Stimulated activated CD4-positive, alpha-beta T cell treated with anti-CD3 and anti-CD28 coated beads, Interleukin-4, amount 100 ng/mL, for 24 hours (primary cell): ENCODE measurements at regions not wholly inside any gene's neighbourhood (a gene's known extent, or its start where the extent isn't known, plus 50 kb on each side); places are given as distances from the start of the nearest gene placed in this dataset.

Experiments
- DNase-seq: peaks from one replicate; pipeline ENCODE4 v3.0.0-alpha.2; 2020

DNA sequence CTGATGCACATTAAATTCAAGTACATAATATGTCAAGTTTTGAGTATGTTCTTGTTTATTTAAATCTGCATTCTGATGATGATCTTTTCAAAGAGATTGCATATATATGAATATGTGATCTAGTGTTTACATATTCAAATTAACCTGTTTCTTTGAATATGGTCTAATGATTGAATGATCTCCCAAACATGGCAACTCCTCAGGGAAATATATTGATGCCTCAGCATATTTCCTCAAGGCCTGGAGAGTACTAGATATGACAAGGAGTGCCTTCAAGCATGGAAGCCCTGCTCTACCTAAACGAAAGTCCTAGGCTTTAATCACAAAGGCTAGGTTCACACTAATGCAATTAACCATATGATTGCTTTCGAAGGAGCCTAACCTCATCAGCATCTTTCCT is 532.8 kb downstream of the ZIC1 start:
- no peak for DNase-seq

DNA sequence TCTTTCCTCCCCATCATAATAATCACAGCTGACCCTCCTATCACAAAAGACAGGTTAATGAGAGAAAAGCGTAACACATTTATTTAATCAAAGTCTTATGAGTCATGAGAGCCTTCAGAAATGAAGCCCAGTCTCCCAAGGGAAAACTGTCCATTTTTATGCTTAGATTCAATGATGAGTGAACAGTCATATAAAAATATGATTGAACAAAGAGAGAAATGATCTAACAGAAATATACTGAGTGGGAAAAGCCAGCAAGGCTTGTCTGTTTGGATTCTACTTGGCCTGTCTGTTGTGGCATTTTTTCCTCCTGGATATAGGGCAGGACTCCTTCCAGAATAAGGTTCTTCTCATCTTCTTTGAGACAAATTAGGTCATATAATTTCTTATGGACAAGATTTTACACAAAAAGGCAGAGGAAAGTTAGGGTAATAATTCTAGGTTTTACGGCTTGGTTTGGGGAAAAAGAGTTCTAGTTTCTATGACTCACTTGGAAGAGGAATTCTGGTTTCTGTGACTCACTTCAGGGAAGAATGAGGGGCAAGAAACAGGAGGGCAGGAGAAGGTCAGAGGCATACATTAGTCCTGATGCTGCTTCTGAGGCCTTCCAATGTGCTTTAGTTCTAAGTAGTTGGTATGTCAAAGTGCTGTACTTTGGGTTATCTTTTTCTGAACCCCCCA is 534.2 kb downstream of the ZIC1 start:
- no peak for DNase-seq

DNA sequence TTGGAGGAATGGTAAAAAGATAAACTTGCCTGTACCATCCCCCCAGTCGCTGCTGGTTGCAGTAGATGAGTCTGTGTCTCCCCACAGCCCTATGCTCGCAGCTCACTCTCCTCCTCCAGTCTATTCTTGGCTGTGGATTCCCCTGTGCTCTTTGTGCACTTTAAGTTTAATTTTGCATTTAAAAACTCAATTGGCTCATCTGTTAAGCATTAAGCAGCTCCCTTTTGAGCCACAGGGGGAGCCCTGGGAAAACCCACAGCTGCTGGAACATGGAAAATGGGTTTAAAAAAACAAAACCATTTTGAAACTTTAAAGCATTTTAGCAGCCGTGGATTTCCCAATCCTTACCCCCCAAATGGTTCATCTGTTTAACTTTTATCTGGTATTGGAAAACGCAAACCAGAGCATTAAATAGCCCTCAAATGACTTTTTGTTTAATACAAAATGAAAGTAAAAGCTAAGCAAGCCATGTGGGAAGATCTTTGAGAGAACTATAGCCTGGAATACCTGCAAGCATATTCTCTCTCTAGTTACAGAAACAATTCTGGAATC is 536.9 kb downstream of the ZIC1 start:
- no peak for DNase-seq

DNA sequence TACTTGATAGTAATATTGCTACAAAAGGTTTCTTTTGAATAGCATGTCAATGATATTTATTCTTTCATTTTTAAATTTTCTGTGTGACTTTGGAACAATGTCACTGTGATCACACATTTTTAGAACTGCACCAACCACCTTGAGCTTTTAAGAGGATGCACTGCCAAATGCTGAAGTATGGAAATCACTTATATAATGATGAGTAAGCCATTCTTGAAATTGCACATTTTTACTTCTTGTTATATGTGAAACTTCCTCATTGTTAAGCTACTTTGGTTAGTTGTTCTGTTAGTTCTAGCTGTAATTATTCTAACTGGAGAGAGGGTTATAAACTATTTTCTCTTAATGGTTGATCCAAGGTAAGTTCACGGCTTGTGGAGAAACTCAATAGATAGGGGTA is 547.5 kb downstream of the ZIC1 start:
- no peak for DNase-seq

DNA sequence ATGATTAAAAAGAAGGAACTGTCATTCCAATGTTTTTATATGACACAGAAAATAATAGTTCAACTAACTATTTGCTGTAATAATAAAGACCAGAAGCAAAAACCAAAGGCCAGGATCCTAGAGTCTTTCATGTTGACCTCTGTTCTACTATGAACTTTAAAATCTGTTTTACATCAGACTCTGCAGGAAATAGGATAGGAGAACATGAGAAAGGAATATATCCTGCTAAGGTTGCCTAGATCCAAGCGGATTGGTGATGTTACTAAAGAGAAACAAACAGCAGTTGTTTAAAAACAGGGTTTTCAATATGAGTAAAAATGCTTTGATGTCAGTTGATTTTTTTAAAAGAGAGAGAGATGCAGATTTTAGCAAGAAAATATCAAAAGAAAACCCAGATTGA is 549.6 kb downstream of the ZIC1 start:
- no peak for DNase-seq

DNA sequence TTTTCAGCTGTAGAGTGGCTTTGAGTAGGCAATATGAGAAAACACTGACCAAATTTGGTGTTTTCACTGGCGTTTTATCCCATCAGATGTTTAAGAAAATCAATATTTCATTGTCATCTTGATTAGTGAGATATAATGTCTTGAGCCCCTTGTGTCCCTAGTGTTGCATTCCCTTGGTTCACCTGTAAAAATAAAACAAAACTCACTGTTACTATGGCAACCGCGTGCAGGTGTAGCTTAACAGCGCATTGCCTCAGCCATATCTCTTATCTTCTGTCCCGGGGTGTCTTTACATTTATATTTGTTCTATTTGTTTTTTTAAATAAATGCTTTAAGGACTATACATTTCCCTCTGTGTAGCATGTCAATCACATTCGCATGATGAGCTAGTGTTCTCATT is 551.6 kb downstream of the ZIC1 start:
- no peak for DNase-seq

DNA sequence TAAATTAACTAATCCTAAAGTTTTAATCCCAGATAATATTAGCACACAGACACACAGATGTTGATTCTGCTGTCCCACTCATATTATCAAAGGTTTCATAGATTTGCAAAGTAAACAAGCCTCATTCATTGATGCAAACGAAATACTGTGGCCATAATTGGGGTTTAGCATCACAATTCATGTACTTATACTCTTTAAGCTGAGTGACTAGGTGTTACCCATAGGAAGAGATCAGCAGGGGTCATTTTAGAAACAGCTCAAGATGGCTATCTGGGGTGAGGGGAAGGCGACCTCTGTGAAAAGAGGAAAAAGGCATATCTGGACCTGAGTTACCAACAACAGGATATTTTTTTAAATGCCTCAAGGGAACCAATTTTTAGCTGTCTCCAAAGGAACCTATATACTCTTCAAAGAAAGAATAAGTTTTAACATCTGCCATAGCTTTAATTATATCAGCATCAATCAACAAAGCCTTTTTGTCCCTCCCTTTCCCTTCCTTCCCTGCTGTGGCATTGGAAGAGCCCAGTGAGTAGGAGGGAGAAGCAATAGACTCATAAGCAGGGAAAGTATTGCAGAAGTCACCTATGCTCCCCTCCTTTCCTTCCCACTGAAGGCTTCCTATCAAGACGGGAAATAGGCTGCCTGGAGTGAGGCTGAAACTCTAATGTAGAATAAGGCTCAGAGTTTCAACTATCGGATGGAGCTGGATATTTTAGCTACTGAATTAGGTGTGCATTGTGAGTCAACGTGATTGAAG is 553.4 kb downstream of the ZIC1 start:
- no peak for DNase-seq

DNA sequence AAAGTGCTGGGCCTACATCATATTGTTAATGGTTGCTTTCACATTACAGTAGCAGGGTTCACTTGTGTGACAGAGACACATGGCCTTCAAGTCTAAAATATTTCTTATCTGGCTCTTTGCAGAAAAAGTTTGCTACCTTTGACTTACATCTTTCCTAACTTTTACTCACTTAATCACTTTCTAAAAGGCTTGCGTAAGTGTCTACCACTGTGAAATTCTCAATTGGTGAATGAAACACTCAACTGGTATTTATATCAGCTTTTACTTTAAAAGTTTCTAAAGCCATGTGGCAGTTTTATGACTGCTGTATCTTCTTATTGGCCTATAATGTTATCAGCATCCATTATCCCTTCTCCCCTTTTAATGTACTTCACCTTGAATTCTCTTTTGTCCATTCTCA is 554.5 kb downstream of the ZIC1 start:
- DNase-seq = no peak

DNA sequence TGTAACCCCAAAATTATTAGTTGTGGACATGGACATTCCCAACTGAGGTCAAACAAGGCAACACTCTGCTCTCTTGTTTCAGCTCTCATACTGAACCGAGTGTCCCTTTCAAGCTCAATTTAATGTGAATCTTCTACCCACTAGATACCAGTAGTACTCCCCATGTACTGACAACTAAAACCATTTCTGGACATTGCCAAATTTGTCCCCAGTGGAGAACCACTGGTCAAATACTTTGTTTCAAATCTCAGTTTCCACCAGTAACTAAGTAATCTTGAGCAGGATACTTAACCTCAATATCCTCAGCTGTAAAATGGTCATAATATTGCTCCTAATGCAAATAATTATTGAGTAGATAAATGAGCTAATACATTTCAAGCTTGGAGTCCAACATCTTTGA is 566.0 kb downstream of the ZIC1 start:
- no peak for DNase-seq

DNA sequence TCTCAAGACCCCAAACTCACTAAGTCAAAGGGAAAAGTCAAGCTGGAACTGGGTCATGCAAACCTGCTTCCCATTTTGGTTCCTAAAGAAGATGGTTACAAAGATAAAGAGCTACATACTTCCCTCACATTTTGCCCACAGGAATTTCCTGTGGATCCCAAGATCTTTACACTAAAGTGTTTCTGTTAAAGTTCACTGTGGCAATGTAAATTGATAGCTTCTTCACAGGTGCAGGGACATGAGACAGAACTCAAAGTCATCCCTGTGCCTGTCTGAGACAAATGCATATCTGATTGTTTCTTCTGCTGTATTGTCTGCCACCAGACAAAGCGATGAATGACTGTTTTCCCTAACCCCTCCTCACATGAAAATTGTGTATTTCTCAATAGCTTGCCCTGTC is 567.8 kb downstream of the ZIC1 start:
- DNase-seq = no peak

DNA sequence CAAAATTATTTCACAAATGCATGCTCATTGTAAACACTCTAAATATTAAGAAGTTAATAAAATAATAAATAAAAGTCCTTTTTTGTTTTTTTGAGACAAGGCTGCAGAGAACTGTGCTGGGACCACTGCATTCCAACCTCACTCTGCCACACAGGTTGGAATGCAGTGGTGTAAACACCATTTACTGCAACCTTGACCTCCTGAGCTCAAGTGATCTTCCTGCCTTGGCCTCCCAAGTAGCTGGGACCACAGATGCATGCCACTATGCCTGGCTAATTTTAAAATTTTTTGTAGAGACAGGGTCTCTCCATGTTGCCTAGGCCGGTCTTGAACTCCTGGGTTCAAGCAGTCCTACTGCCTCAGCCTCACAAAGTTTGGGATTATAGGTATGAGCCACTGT is 578.4 kb downstream of the ZIC1 start:
- no peak for DNase-seq

DNA sequence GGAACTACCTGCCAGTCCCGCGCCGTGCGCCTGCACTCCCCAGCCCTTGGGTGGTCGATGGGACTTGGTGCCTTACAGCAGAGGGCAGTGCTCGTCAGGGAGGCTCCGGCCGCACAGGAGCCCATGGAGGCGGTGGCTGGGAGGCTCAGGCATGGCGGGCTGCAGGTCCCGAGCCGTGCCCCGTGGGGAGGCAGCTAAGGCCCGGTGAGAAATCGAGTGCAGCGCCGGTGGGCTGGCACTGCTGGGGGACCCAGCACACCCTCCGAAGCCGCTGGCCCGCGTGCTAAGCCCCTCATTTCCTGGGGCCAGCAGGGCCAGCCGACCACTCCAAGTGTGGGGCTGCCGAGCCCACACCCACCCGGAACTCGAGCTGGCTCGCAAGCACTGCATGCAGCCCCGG is 580.2 kb downstream of the ZIC1 start:
- no peak for DNase-seq

DNA sequence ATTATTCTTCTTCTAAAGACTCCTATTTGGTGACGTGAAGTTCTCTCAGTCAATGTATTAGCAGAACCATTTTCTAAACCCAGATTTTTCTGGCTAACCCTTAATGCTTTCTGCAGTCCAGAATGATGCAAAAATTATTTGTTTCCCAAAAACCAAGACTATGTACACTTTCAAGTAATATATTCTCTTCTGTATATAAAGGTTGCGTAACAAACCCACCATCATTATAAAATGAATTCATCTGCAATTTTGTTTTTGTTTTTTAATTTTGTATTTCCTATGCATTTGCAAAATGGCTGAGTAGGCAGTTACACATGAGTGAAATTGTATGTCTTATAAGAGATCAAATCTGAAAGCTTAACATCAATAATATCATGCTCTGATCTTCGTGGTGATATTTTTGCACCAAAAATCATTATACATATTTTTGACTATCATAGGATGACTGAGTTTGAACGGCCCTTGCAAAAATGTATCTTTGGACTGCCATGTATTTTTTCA is 593.6 kb downstream of the ZIC1 start:
- no peak for DNase-seq

DNA sequence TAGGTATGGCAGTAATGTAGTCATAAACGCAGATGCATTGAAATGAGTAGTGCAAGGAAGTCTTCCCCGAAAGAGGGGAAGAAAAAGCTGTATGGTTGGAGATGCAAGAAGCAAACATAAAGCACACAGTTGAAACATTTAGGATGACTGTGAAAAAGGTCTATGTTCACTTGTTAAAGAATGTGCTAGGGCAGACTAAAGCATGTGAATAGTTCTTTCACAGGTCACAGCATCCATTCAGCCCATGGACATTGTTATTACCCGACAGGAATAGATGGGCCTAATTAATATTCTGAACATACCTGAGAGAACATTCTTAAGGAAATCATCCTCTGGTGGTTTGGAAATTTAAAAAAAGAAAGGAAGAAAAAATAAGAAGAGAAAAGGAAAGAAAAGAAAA is 595.2 kb downstream of the ZIC1 start:
- no peak for DNase-seq

DNA sequence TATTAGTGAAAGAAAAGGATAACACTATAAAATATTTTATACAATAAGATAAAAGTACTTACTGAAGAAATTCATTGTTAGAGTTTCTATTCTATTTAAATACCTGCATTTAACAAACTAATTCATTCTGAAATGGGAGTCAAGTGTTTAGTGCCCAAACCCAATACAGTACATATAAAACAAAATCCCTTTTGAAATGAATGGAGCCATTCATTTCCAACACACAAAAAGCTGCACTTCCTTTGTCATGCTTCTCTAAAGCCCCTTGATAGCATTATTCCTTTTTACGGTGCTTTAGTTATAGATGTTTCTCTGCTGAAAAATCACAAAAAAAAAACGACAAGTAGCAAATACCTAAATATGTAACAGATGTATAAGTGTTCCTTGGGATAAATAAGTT is 596.3 kb downstream of the ZIC1 start:
- DNase-seq = no peak

DNA sequence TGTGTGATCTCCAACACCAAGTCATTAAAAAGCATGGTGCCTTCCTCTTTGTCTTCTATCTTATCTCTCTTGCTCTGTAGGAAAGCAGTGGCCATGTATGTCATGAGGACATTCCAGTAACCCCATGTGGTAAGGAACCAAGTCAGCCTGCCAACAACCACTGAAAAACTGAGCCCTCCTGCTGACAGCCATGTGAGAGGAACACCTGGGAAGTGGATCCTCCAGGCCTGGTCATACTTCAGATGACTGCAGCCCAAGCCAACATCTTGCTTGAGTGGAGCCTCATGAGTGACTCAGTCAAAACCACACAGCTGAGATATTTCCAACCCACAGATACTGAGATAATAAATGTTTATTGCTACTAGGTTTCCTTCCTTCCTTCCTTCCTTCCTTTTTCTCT is 597.3 kb downstream of the ZIC1 start:
- DNase-seq = no peak

DNA sequence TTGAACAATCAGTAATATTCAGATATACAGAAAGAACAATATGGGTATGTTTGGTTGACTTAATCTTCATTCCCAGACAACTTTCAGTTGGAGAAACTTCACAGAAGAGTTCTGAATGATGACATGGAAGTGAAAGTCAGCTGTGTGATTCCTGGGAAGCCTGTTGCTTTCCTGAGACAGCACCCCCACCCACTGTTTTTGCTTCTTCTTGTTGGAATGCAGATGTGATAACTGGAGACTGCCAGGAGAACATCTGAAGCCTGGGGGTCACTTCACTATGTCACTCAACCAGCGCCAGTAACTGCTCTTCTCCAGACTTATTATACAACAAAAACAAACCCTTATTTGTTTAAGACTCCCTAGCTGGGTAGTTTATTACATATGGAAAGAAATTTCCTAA is 599.4 kb downstream of the ZIC1 start:
- DNase-seq = no peak

DNA sequence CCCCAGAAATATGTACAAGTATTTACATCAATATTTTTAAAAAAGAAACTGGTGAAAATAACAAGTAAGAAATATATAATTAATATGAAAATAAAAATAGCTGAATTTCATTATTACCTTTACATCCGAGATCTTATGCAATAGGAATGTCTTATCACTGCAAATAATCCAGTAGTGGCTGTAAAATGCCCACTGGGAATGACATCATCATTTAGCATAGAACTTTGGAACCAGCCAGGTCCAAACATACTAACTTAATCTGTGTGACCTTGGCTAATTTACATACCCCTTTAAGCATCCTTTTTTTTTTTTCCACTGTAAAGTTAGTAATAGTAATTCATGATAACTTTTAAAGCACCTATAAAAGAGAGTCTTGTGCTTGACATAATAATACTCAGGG is 611.7 kb downstream of the ZIC1 start:
- DNase-seq = no peak

DNA sequence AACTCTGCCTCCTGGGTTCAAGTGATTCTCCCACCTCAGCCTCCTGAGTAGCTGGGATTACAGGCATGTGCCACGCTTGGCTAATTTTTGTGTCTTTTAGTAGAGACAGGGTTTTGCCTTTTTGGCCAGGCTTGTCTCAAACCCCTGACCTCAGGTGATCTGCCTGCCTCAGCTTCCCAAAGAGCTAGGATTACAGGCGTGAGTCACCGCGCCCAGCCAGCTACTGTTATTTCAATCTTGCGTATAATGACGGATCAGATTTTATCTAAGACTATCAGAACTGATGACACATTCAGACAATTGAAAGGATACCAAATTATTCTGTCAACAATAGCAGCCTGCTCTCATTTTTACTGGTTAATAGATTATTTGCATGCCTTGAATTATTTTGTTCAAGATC is 612.2 kb downstream of the ZIC1 start:
- DNase-seq = no peak

DNA sequence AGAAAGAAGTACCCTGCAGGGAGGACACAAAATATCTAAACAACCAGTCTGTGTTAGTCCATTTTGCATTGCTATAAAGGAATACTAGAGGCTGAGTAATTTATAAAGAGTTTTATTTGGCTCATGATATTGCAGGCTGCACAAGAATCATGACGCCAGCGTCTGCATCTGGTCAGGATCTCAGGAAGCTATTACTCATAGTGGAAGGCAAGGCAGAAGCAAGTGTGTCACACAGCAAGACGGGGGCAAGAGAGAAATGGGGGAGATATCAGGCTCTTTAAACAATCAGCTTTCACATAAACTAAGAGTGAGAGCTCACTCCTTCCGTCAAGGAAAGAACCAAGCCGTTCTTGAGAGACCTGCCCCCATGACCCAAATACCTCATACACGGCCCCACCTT is 614.8 kb downstream of the ZIC1 start:
- DNase-seq = no peak

DNA sequence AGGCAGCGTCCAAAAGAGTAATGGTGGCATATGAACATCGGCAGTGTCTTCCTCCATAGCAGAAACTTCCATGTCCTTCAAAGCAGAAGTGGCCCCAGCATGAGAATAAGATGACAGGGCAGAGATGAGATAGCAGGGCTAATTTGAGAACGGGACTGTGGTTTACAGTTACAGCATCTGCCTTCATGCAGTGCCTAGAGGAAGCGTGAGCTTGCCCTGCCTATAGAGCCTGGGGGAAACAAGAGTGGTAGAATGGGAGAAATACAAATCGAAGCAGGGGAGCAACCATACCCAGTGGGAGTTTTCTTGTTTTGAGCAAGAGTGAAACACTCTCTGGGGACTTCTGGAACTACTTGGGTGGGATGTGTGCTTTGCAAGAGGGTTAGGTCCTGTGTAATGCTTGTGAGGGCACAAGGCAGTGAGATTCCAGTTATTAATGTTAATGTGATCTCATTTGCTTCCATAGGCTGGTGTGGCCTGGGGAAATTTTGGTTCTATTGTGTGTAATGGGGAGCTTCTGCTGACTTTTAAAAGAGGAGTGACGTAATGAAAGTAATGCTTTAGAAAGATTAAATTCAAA is 616.9 kb downstream of the ZIC1 start:
- no peak for DNase-seq

DNA sequence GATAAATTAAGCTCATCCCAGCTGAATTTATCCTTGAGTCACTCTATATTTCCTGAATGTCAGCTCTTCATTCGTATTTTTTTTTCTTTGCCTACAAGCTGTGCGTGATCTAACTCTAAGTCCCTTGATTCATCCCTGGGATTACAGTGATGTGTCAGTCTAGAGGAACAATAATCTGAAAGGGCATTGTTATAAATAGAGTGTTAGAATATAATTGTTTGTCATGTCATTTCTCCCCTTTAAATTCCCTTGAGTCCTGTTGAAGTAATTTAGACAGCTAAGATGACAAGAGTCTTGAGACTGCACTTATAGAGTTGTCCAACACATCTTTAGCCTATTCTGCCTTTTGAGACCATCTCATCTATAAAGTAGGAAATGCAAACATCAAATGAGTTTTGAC is 621.8 kb downstream of the ZIC1 start:
- DNase-seq = no peak

DNA sequence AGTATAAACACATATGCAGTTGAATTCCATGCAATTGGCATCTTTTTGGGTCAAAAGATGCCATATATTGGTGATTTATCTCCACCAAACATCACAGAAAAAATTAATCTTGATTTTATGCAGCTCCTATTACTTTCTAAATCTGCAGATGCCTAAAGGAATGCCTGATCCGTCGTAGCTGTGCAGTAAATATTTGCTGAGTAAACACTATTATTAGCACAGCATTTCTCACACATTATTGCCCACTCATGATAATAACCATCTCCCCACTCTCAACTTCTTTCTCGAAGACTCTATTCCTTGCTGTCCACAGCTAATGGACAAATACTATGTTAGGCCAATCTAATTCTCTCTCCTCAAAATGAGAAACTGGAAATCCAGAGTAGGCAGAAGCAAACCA is 625.2 kb downstream of the ZIC1 start:
- no peak for DNase-seq

DNA sequence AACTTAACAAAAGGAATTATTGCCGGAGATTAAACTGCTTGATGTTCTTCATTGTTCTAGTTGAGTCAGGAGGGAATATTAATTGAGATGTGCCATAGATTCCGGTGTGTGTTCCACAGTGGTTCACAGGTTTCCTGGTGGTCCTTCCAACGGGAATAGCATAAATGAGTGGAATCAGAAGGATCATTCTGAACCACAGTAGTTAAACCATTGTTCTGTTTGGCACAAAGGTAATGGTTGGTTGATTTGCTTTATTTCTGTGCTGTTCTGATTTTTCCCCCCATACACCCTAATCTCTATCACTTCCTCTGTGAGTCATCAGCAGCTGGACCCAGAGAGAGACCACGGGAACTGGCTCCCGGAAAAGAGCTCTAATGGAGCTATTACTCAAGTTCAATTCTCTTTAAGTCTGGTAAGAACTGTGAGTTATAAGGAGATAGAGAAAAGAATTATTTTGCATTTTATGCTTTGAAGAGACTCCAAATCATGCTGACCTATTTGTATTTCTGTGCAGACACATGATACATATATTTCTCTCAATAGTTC is 627.2 kb downstream of the ZIC1 start:
- no peak for DNase-seq
